Cardiac muscle cell (in vitro differentiated cells and primary cell): ENCODE measurements at regions not wholly inside any gene's neighbourhood (a gene's known extent, or its start where the extent isn't known, plus 50 kb on each side); places are given as distances from the start of the nearest gene placed in this dataset.

Experiments used
- DNase-seq, 2 donors: peaks; one replicate each; pipeline versions ENCODE4 v3.0.0 to v3.0.0-alpha.2; 2010 to 2017; ENCODE audit warnings: low read depth in 1 of 2, low spot score in 1 of 2
- H3K27ac ChIP-seq: fragments of 200-600 bp; sonication (generic); 2 replicates; pipeline ENCODE4 v1.5.1; 2016
- H3K27me3 ChIP-seq: fragments of 200-600 bp; sonication (generic); 2 replicates; pipeline ENCODE4 v1.6.0; 2016; ENCODE audit warnings: control low read depth
- H3K36me3 ChIP-seq: fragments of 200-600 bp; sonication (generic); 2 replicates; pipeline ENCODE4 v1.5.1; 2016; ENCODE audit warnings: control low read depth
- H3K4me1 ChIP-seq: fragments of 200-600 bp; sonication (generic); 2 replicates; pipeline ENCODE4 v1.8.1; 2017; ENCODE audit warnings: low read depth, mild to moderate bottlenecking, mixed run types
- H3K4me3 ChIP-seq: fragments of 200-600 bp; sonication (generic); 2 replicates; pipeline ENCODE4 v1.5.1; 2016; ENCODE audit warnings: mild to moderate bottlenecking
- H3K9me3 ChIP-seq: fragments of 200-600 bp; sonication (generic); 2 replicates; pipeline ENCODE4 v1.5.1; 2017; ENCODE audit warnings: low read depth, mild to moderate bottlenecking, control low read depth
- CTCF ChIP-seq: IDR thresholded peaks from 2 replicates; pipeline ENCODE4 v1.5.1; 2012; ENCODE audit warnings: low read depth, mild to moderate bottlenecking, low read length

- Histone ChIP-seq H3K27ac (no peak overlapping the region), H3K9me3 (no peaks in the 10 kb centered on the region), H3K27me3 (no peaks in the 10 kb centered on the region), H3K4me1 (peaks cover 6% of the 10 kb centered on the region), H3K4me3 (no peak overlapping the region), H3K36me3 (no peaks in the 10 kb centered on the region)
- no peak for TF ChIP-seq CTCF
- no peak for DNase-seq
Measured at GRCh38 chr9:16120727-16121126, 567.9 kb downstream of the CCDC171 start.

- H3K4me3 ChIP-seq: no peak overlapping the region
- H3K4me1 ChIP-seq: peaks cover 6% of the 10 kb centered on the region
- no peak for TF ChIP-seq CTCF
- H3K9me3 ChIP-seq: no peaks in the 10 kb centered on the region
- DNase-seq: no peak
- no peaks in the 10 kb centered on the region for H3K27me3 ChIP-seq
- H3K27ac ChIP-seq: no peak overlapping the region
- no peaks in the 10 kb centered on the region for H3K36me3 ChIP-seq
Measured at GRCh38 chr9:16121168-16121567, 568.3 kb downstream of the CCDC171 start.

GRCh38 chr9:16121601-16122286 is 568.9 kb downstream of the CCDC171 start:
- no peak for TF ChIP-seq CTCF
- no peak overlapping the region for H3K27ac ChIP-seq
- H3K4me1 ChIP-seq: peaks cover 6% of the 10 kb centered on the region
- H3K36me3 ChIP-seq: no peaks in the 10 kb centered on the region
- H3K27me3 ChIP-seq: no peaks in the 10 kb centered on the region
- H3K9me3 ChIP-seq: no peaks in the 10 kb centered on the region
- DNase-seq: peak in 1 of 2 donors; percentile 21
- no peak overlapping the region for H3K4me3 ChIP-seq

- no peaks in the 10 kb centered on the region for H3K9me3 ChIP-seq
- no peak overlapping the region for H3K4me3 ChIP-seq
- H3K36me3 ChIP-seq: no peaks in the 10 kb centered on the region
- peak in 1 of 2 donors; percentile 82 for DNase-seq
- no peak for TF ChIP-seq CTCF
- no peak overlapping the region for H3K27ac ChIP-seq
- H3K4me1 ChIP-seq: peaks cover 6% of the 10 kb centered on the region
- no peaks in the 10 kb centered on the region for H3K27me3 ChIP-seq
Measured at GRCh38 chr9:16125629-16126028, 572.8 kb downstream of the CCDC171 start.

- TF ChIP-seq CTCF: no peak
- Histone ChIP-seq H3K27ac (no peak overlapping the region), H3K4me1 (peaks cover 6% of the 10 kb centered on the region), H3K4me3 (no peak overlapping the region), H3K36me3 (no peaks in the 10 kb centered on the region), H3K27me3 (no peaks in the 10 kb centered on the region), H3K9me3 (no peaks in the 10 kb centered on the region)
- no peak for DNase-seq
Measured at GRCh38 chr9:16126042-16126441, 573.2 kb downstream of the CCDC171 start.

GRCh38 chr9:16128003-16128402 is 575.2 kb downstream of the CCDC171 start:
- no peak for TF ChIP-seq CTCF
- no peaks in the 10 kb centered on the region for H3K27me3 ChIP-seq

More at GRCh38 chr9:16128003-16128402, 575.2 kb downstream of the CCDC171 start:
- no peak overlapping the region for H3K27ac ChIP-seq
- no peaks in the 10 kb centered on the region for H3K9me3 ChIP-seq
- no peaks in the 10 kb centered on the region for H3K4me1 ChIP-seq
- H3K36me3 ChIP-seq: no peaks in the 10 kb centered on the region
- no peak overlapping the region for H3K4me3 ChIP-seq
- DNase-seq: no peak
